ENCODE measurements at regions not wholly inside any gene's neighbourhood (a gene's known extent, or its start where the extent isn't known, plus 50 kb on each side); places are given as distances from the start of the nearest gene placed in this dataset.
"Not testable (repeated sequence)": the region's sequence is repeated elsewhere in the genome, so short reads cannot be mapped to it uniquely, and the experiment has no call there.

- no peak for TF ChIP-seq CTCF (IDR thresholded peaks at IDR 0.05; ENCODE audit: insufficient read depth, missing control alignments)
- no peak for FAIRE-seq
- DNase-seq (ENCODE audit: insufficient read length, low spot score), result no peak
These were observed 583.6 kb upstream of the LRRN3 start for GRCh38 chr7:110507369-110507768.

GRCh38 chr7:110507832-110508231, 583.1 kb upstream of the LRRN3 start:
- TF ChIP-seq CTCF (IDR thresholded peaks at IDR 0.05; ENCODE audit: insufficient read depth, missing control alignments), result no peak
- no peak for DNase-seq (ENCODE audit: insufficient read length, low spot score)
- FAIRE-seq, result no peak

GRCh38 chr7:110514975-110515551, 575.9 kb upstream of the LRRN3 start:
- not testable (repeated sequence) for FAIRE-seq

GRCh38 chr7:110519851-110520250, 571.1 kb upstream of the LRRN3 start:
- DNase-seq (ENCODE audit: insufficient read length, low spot score) (no peak), FAIRE-seq (no peak)
- no peak for TF ChIP-seq CTCF (IDR thresholded peaks at IDR 0.05; ENCODE audit: insufficient read depth, missing control alignments)

More at GRCh38 chr7:110514975-110515551, 575.9 kb upstream of the LRRN3 start:
- not testable (repeated sequence) for DNase-seq (ENCODE audit: insufficient read length, low spot score)

GRCh38 chr7:110521357-110521911, 569.5 kb upstream of the LRRN3 start:
- TF ChIP-seq CTCF (IDR thresholded peaks at IDR 0.05; ENCODE audit: insufficient read depth, missing control alignments), result no peak
- DNase-seq (ENCODE audit: insufficient read length, low spot score) (no peak), FAIRE-seq (no peak)

- DNase-seq (ENCODE audit: insufficient read length, low spot score) (no peak), FAIRE-seq (no peak)
- TF ChIP-seq CTCF (IDR thresholded peaks at IDR 0.05; ENCODE audit: insufficient read depth, missing control alignments), result no peak
These were observed 568.7 kb upstream of the LRRN3 start for GRCh38 chr7:110522061-110522760.

- FAIRE-seq (no peak), DNase-seq (ENCODE audit: insufficient read length, low spot score) (no peak)
- TF ChIP-seq CTCF (IDR thresholded peaks at IDR 0.05; ENCODE audit: insufficient read depth, missing control alignments), result no peak
These were observed 568.1 kb upstream of the LRRN3 start for GRCh38 chr7:110522761-110523200.
